IPS DF 19.7 (cell line): ENCODE measurements at regions not wholly inside any gene's neighbourhood (a gene's known extent, or its start where the extent isn't known, plus 50 kb on each side); places are given as distances from the start of the nearest gene placed in this dataset.

ENCODE experiments used
- DNase-seq: peaks from one replicate; pipeline ENCODE4 v3.0.0-alpha.2; 2013; ENCODE audit warnings: low read depth, low spot score

GRCh38 chr20:23254034-23254433 lies 96.6 kb upstream of the NXT1 start:
- no peak for DNase-seq

DNA sequence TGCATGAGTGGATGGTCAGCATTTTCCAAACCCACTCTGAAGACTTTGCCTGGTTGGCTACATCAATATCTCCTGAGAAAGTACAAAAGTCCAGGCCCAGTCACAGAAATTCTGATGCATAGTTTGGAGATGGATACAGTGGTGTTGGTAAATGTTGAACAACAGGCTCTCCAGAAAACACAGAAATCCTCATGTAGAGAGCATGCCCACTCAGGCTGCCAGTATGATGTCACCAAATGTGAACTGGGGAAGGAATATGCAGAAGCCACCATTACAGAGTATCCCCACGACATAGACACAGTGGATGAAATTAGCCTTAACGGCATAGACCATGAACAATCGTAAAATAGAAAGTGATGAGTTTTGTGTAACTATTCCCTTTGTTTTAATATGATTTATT lies 97.1 kb upstream of the NXT1 start:
- DNase-seq, result no peak

DNA sequence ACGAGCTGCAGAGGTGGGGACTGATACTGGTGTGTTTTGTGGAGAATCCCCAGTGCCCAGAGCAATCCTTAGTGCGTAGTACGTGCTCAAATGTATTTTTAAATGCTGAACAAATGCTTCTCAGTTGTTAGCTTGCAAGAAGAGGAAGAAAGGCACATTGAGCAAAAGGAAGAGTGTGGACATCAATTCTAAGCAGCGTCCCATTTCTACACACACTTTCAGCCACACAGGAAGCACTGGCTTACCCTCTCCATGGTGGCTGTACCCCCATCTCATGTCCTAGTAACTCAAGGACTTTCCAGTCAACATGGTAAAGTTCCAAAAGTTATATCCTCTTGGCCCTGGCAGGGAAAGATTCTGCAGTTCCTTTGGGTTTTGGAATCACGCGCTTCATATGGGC lies 98.8 kb upstream of the NXT1 start:
- DNase-seq, result no peak

GRCh38 chr20:23249541-23249940 lies 101.0 kb upstream of the NXT1 start:
- DNase-seq, result no peak

DNA sequence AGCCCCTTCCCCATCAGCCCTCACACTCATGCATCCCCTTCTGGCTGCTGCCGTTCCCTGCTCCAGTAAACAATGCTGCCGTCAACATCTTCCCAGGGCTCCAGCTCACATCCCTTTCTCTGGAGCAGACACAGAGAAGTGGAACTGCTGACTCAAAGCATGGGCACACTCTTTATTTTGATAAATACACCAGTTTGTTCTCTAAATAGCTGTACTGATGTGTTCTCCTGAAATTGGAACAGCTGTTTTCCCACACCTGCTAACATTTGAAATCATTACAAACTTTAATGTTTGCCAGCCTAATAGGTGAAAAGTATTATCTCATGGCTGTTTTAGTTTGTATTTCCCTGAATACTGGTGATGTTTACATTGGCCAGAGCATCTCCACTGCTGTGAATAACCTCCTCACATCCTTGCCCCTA lies 102.1 kb upstream of the NXT1 start:
- DNase-seq, result no peak

DNA sequence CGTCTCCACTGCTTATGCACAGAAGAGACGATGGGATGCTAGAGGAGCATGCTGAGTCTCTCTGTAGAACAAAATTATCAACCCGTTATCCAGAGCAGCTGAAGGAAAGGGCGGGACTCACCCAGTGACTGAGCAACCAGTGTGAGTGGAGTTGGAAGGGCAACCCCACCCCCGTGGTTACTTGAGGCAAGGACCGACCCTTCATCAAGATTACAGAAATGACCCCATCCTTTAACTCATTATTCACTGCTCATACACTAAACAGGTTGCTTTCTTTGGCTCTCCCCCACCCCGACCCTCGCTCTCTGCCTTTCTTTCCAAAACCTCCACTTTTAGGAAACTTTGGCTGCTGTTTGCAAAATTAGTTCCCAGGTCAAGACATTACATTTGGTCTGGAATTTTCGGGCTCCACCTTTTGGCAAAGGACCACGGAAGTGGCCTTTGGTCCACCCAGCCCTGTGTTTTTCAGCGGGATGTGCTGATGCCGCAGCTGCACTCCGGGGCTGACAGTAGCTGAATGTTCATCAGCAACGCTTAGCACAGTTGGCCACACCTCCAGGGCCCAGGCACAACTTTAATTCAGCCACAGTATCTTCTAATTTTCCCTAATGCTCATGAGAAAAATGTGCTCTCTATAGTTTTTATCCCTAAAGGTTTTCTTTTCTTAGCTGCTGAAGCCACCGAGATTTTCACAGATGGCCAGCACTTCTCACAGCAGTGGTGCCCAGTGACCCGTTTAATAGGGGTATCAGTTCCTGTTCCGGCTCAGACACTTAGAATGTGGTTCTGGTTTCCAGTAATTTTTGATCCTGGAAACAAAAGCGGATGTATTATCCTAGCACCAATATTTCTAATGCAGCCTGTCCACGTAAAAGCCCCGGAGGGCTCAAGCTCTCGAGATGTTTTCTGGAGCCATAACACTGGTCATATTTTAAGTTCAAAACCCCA lies 103.6 kb upstream of the NXT1 start:
- no peak for DNase-seq

GRCh38 chr20:23245553-23246181 lies 104.9 kb upstream of the NXT1 start:
- no peak for DNase-seq

DNA sequence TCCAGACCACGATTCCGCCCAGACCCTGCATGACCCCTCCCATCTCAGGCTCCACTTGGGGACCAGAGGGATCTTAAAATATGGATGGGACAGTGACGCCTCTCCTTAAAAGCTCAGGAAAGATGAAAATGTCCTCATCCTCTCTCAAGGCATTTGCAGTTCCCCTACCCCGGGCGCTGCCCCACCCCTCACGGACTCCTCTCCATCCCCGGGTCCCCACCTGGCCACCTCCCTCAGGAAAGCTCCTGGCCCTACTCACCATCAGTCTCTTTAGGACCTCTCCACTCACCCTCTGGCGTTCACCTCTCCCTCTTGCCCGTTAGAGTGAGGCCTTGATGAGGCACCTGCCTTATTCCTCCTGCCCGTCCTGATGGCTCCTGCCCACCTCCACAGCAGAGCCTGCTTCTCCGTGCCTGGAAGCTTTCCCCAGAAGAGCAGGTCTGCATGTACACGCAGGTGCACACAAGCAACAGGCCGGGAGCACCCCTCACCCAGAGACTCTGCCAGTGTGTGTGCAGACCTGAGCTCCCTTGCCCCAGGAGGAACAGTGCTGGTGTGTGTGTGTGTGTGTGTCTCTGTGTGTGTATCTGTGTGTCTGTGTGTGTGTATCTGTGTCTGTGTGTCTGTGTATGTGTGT lies 105.6 kb upstream of the NXT1 start:
- no peak for DNase-seq

GRCh38 chr20:23244156-23244915 lies 106.3 kb upstream of the NXT1 start:
- no peak for DNase-seq

GRCh38 chr20:23243791-23244155 lies 106.8 kb upstream of the NXT1 start:
- no peak for DNase-seq

- no peak for DNase-seq
These were observed 107.9 kb upstream of the NXT1 start for GRCh38 chr20:23242556-23243180.

DNA sequence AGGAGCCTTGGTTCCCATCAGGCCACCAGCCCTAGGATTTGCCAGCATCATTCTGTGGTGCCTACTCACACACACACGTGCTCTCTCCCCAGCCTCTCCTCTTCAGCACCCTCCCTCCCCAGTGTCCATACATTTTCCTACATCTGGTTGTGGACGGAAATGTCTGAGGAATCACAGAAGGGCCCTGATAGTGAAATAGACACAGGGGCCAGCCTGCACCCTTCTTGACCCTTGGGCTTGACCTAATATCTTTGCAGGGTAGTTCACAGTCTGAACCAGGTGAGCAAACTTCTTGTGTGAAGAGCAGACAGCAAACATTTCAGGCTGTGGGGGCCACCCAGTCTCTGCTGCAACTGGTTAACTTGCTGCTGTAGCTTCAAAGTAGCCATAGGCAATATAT lies 108.5 kb upstream of the NXT1 start:
- DNase-seq, result no peak

DNA sequence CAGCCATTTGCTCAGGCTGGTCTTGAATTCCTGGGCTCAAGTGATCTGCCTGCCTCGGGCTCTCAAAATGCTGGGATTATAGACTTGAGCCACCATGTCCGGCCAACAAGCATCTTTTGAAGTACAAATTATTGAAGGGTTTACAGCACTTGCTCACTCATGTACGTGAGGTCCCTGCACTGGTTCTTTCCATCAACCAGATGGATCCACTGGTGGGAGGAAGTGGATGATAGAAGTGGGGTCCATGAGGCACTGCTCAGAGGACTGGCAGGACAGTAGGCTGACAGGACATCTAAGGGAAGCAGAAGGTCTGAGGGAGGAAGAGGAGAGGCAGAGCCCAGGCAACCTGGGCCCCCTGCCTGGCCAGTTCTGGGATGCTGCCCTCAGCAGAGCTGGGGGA lies 109.2 kb upstream of the NXT1 start:
- no peak for DNase-seq

DNA sequence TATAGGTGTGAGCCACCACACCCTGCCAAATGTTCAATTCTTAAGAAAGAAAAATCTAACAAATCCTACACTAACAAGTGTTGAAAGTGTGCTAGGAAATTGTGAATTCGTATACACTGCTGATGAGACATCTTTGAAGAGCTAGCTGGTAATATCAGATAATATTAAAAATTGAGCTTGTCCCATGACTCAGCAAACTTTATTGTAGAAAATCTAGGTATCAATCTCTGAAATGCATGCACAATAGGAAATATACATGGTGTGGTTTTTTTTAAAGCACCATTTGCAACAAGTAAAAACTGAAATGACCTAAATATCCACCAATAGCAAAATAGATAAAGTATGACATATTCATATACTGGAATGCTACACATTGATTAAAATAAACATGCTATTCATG lies 110.1 kb upstream of the NXT1 start:
- no peak for DNase-seq

DNA sequence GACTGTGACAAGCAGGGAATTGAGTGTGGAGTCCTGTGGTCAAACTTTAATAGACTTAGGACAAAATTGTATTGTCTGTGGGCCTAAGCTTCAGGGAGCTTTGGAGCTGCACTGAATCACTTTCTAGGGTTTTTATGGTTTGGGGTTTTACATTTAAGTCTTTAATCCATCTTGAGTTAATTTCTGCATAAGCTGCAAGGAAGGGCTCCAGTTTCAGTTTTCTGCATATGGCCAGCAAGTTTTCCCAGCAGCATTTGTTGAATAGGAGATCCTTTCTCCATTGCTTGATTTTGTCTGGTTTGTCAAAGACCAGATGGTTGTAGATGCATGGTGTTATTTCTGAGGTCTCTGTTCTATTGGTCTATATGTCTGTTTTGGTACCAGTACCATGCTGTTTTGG lies 113.4 kb upstream of the NXT1 start:
- no peak for DNase-seq

- DNase-seq, result peak; percentile 38
These were observed 115.2 kb upstream of the NXT1 start for GRCh38 chr20:23235173-23236027.

DNA sequence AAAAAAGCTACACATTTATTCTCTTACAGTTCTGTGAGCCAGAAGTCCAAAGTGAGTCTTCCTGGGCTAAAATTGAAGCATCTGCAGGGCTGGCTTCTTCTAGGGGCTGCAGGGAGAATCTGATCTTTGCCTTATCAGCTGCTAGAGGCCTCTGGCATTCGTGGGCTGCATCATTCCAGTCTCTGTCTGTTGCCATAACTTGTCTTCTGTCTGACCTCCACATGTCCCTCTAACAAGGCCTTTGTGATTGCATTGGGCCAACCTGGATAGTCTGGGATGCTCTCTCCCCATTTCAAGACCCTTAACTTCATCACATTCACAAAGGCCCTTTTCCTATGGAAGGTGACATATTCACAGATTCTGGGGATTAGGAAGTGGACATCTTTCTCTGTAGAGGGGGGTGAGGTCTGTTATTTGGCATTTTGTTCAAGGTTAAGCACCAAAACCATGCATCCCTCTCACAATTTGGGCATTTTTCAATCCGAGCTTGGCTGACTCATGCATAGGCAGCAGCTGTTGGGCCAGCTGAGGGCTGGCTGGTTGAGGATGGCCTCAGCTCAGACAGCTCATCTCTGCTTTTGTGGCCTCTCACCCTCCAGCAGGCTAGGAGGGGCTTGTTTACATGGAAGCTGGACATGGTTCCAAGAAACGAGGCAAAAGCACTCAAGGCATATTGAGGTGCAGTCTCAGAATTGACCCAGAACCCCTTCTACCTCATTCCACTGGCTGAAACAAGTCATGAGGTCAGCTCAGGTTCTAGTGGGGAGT lies 116.1 kb upstream of the NXT1 start:
- no peak for DNase-seq

GRCh38 chr20:23233341-23233740 lies 117.2 kb upstream of the NXT1 start:
- DNase-seq, result no peak

DNA sequence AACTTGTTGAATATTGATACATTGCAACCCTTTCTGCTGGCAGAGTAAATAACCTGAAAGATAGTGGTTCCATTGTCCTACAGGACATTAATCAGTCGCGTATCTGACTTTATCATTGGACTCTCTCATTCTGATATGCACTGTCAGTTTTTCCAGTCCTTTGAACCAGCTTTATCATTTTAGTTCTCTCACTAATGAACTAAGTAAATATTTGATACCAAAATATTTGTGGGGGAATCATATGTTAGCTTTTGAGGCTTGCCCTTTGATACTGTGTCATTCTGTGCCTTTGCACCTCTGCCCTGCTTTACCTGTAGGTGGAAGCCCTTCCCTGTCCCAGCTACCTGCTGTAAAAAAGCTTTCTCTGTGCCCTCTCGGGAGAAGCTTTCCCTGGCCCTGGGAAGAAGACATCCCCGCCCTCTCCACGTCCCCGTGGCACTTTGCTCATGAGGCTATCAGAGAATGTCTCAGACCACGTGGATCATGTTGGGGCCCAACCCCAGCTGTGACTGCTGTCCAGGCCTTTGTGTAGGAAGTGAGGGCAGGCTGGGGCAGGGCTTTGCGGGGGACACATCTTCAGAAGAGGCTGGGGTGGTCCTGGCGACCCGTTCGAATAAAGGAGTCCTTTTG lies 117.8 kb upstream of the NXT1 start:
- DNase-seq, result no peak
